SK-N-SH (cell line): ENCODE measurements at regions not wholly inside any gene's neighbourhood (a gene's known extent, or its start where the extent isn't known, plus 50 kb on each side); places are given as distances from the start of the nearest gene placed in this dataset.

ENCODE experiments used
- CTCF ChIA-PET: fragments of 300-600, 350-600 bp; formaldehyde crosslinking; extraction: SDS; loops from one replicate; lab custom pipeline; 2021; lab: Yijun Ruan, JAX
- POLR2A ChIA-PET: fragments of 350-600 bp; sonication (Branson Sonifier 250); formaldehyde crosslinking; extraction: SDS; loops from one replicate; lab custom pipeline; 2020; ENCODE audit warnings: antibody characterized with exemption, inconsistent platforms; lab: Yijun Ruan, JAX
- DNase-seq: peaks from one replicate; pipeline ENCODE4 v3.0.0; 2012
- H2AFZ ChIP-seq: fragments of 200-600 bp; sonication (generic); 2 replicates; pipeline ENCODE4 v1.8.1; 2016; ENCODE audit warnings: antibody characterized with exemption, mild to moderate bottlenecking, low read depth
- H3F3A ChIP-seq: fragments of 200-600 bp; sonication (generic); replicated peaks from 2 replicates; pipeline ENCODE3; 2016; ENCODE audit warnings: antibody characterized with exemption, mild to moderate bottlenecking; ENCODE audit not compliant: insufficient read depth
- H3K27ac ChIP-seq, 2 experiments: fragments of 200-500 bp in 1 of 2; fragments of 200-600 bp in 1 of 2; sonication (Bioruptor generic) in 1 of 2; sonication (generic), shearing (Covaris generic) in 1 of 2; 2 replicates each; pipeline versions ENCODE4 v1.5.1 to v1.6.1; 2014 to 2016; ENCODE audit warnings: low read depth in 2 of 2, inconsistent platforms in 1 of 2, low read length in 1 of 2, mild to moderate bottlenecking in 1 of 2, mixed read lengths in 1 of 2
- H3K27me3 ChIP-seq: fragments of 200-600 bp; sonication (generic), shearing (Covaris generic); 2 replicates; pipeline ENCODE4 v1.6.1; 2016; ENCODE audit warnings: mixed run types; ENCODE audit not compliant: insufficient read depth
- H3K36me3 ChIP-seq, 2 experiments: fragments of 200-500 bp in 1 of 2; fragments of 200-600 bp in 1 of 2; sonication (Bioruptor generic) in 1 of 2; sonication (generic) in 1 of 2; replicated peaks in 1 of 2; 2 replicates each; pipeline versions ENCODE3 to v1.5.1; 2014 to 2016; ENCODE audit warnings: low read length in 1 of 2, mild to moderate bottlenecking in 1 of 2; ENCODE audit not compliant: insufficient read depth in 2 of 2, control insufficient read depth in 1 of 2
- H3K4me1 ChIP-seq, 2 experiments: fragments of 200-500 bp in 1 of 2; fragments of 200-600 bp in 1 of 2; sonication (Bioruptor generic) in 1 of 2; sonication (generic), shearing (Covaris generic) in 1 of 2; 2 replicates each; pipeline versions ENCODE4 v1.5.1 to v1.6.1; 2014 to 2016; ENCODE audit warnings: low read depth in 1 of 2, low read length in 1 of 2, mixed run types in 1 of 2; ENCODE audit not compliant: insufficient read depth in 2 of 2, control insufficient read depth in 1 of 2
- H3K4me2 ChIP-seq: fragments of 200-600 bp; sonication (generic), shearing (Covaris generic); 2 replicates; pipeline ENCODE4 v1.6.1; 2017; ENCODE audit warnings: mixed run types
- H3K4me3 ChIP-seq, 2 experiments: fragments of 200-500 bp in 1 of 2; fragments of 200-600 bp in 1 of 2; sonication (Bioruptor generic) in 1 of 2; sonication (generic), shearing (Covaris generic) in 1 of 2; 2 replicates each; pipeline versions ENCODE4 v1.5.1 to v1.8.1; 2014 to 2016; ENCODE audit warnings: low read depth in 2 of 2, inconsistent platforms in 1 of 2, low read length in 1 of 2, mild to moderate bottlenecking in 1 of 2, mixed read lengths in 1 of 2, moderate library complexity in 1 of 2
- H3K79me2 ChIP-seq: fragments of 200-600 bp; sonication (generic); 2 replicates; pipeline ENCODE4 v1.8.1; 2017; ENCODE audit warnings: mild to moderate bottlenecking; ENCODE audit not compliant: insufficient read depth
- H3K9ac ChIP-seq: fragments of 200-600 bp; sonication (generic); 2 replicates; pipeline ENCODE4 v1.6.1; 2017; ENCODE audit warnings: mixed run types
- H3K9me2 ChIP-seq: fragments of 200-600 bp; sonication (generic); 2 replicates; pipeline ENCODE4 v1.6.1; 2017; ENCODE audit warnings: mixed run types
- H3K9me3 ChIP-seq: fragments of 200-600 bp; sonication (generic); 2 replicates; pipeline ENCODE4 v1.6.1; 2017; ENCODE audit warnings: mixed run types, mild to moderate bottlenecking, moderate library complexity
- H4K20me1 ChIP-seq: fragments of 200-600 bp; sonication (generic); 2 replicates; pipeline ENCODE4 v1.6.1; 2017; ENCODE audit warnings: mild to moderate bottlenecking, mixed run types; ENCODE audit not compliant: insufficient read depth
- CHD2 ChIP-seq: fragments of 150-350 bp; IDR thresholded peaks from 2 replicates; pipeline ENCODE4 v1.6.1; 2018; ENCODE audit warnings: low read length; ENCODE audit not compliant: partially characterized antibody
- CTCF ChIP-seq: fragments of 200-600 bp; sonication (generic); IDR thresholded peaks from 2 replicates; pipeline ENCODE4 v1.6.1; 2017; ENCODE audit warnings: antibody characterized with exemption, mild to moderate bottlenecking, moderate library complexity
- EP300 ChIP-seq, 2 experiments: IDR thresholded peaks; 2 replicates each; pipeline versions ENCODE4 v1.4.0 to v1.6.1; 2012; ENCODE audit warnings: borderline replicate concordance in 1 of 2, low read depth in 1 of 2, low read length in 1 of 2
- EZH2phosphoT487 ChIP-seq: fragments of 200-600 bp; sonication (generic); IDR thresholded peaks from 2 replicates; pipeline ENCODE4 v1.6.1; 2017; ENCODE audit warnings: low read depth, mixed run types, mild to moderate bottlenecking, antibody characterized with exemption, moderate library complexity, borderline replicate concordance
- FOXJ3 ChIP-seq: sonication (generic); formaldehyde crosslinking; IDR thresholded peaks from 2 replicates; pipeline ENCODE4 v1.5.1; 2020; ENCODE audit warnings: mild to moderate bottlenecking, missing genetic modification reagents
- FOXM1 ChIP-seq: IDR thresholded peaks from 2 replicates; pipeline ENCODE4 v1.4.0; 2012; ENCODE audit warnings: low read depth, mild to moderate bottlenecking
- GABPA ChIP-seq: IDR thresholded peaks from 2 replicates; pipeline ENCODE4 v1.4.0; 2012; ENCODE audit warnings: low read depth, mild to moderate bottlenecking
- MEF2A ChIP-seq: IDR thresholded peaks from 2 replicates; pipeline ENCODE4 v1.4.0; 2012; ENCODE audit warnings: low read depth, borderline replicate concordance
- MXI1 ChIP-seq: IDR thresholded peaks from 2 replicates; pipeline ENCODE4 v1.6.1; 2012; ENCODE audit warnings: mild to moderate bottlenecking, low read depth, low read length, improper control_type of control experiment
- NFIC ChIP-seq: IDR thresholded peaks from 2 replicates; pipeline ENCODE4 v1.4.0; 2012; ENCODE audit warnings: borderline replicate concordance
- NRF1 ChIP-seq: IDR thresholded peaks from 2 replicates; pipeline ENCODE4 v1.6.1; 2012; ENCODE audit warnings: low read depth, mild to moderate bottlenecking, low read length
- PBX3 ChIP-seq: IDR thresholded peaks from 2 replicates; pipeline ENCODE4; 2012
- POLR2AphosphoS5 ChIP-seq: IDR thresholded peaks from 2 replicates; pipeline ENCODE4 v1.6.1; 2012; ENCODE audit warnings: low read depth, low read length
- RAD21 ChIP-seq: IDR thresholded peaks from 2 replicates; pipeline ENCODE4 v1.6.1; 2012; ENCODE audit warnings: mild to moderate bottlenecking, low read length
- RCOR1 ChIP-seq: fragments of 150-350 bp; IDR thresholded peaks from 2 replicates; pipeline ENCODE4 v1.6.1; 2017; ENCODE audit warnings: antibody characterized with exemption, low read length
- REST ChIP-seq: IDR thresholded peaks from 2 replicates; pipeline ENCODE4 v1.6.1; 2012; ENCODE audit warnings: mild to moderate bottlenecking, low read depth, low read length, moderate library complexity
- RFX5 ChIP-seq: IDR thresholded peaks from 2 replicates; pipeline ENCODE4 v1.6.1; 2012; ENCODE audit warnings: mild to moderate bottlenecking, improper control_type of control experiment, low read length
- TCF12 ChIP-seq: IDR thresholded peaks from 2 replicates; pipeline ENCODE4 v1.4.0; 2012
- USF2 ChIP-seq: fragments of 150-350 bp; IDR thresholded peaks from 2 replicates; pipeline ENCODE4 v1.6.1; 2017; ENCODE audit warnings: antibody characterized with exemption, low read length, low read depth, borderline replicate concordance
- YY1 ChIP-seq: IDR thresholded peaks from 2 replicates; pipeline ENCODE4 v1.4.0; 2012; ENCODE audit warnings: low read depth, mild to moderate bottlenecking
- ZBTB33 ChIP-seq: IDR thresholded peaks from 2 replicates; pipeline ENCODE4 v1.4.0; 2012; ENCODE audit warnings: low read depth, borderline replicate concordance
- WGBS: methylation state at CpG from one replicate; pipeline ENCODE4 v1.1.6; 2017; ENCODE audit warnings: low lambda C conversion rate; 5-methylcytosine and 5-hydroxymethylcytosine counted together

GRCh38 chr2:5121642-5122041 is 570.5 kb upstream of the SOX11 start (continued):
- TF ChIP-seq REST (no peak), MXI1 (peak; percentile 50; the same call in 1 of the 2 replicates), PBX3 (no peak), YY1 (no peak), CTCF (no peak), POLR2AphosphoS5 (no peak), GABPA (no peak), FOXJ3 (CRISPR knock-in tag) (0 out of 2 replicates have a peak, but pooled peaks have one; percentile 31), EZH2phosphoT487 (no peak), RFX5 (no peak), MEF2A (no peak), TCF12 (no peak), RCOR1 (no peak), CHD2 (no peak)
- TF ChIP-seq, all 33 proteins: peak for 6

GRCh38 chr2:5123582-5124196 is 568.5 kb upstream of the SOX11 start:
- Histone ChIP-seq H3K4me3 (no peak overlapping the region), H3K27me3 (no peaks in the 10 kb centered on the region), H3K27ac (no peak overlapping the region), H4K20me1 (no peaks in the 10 kb centered on the region), H3F3A (no peaks in the 10 kb centered on the region), H3K9me3 (0 out of 2 replicates have a peak, but pooled peaks cover 4% of the 10 kb centered on the region), H2AFZ (no peak overlapping the region), H3K4me2 (no peak overlapping the region), H3K79me2 (no peaks in the 10 kb centered on the region), H3K36me3 (no peaks in the 10 kb centered on the region), H3K9me2 (no peaks in the 10 kb centered on the region), H3K9ac (no peak overlapping the region), H3K4me1 (peaks cover 0 to 16% of the 10 kb centered on the region in 2 experiments; a peak in 2 of 4 replicates)
- WGBS, result 19% methylated on average over 4 of the region's 4 CpGs
- ChIA-PET CTCF (interaction anchor here (0.7 to 3.5 kb wide), 3 partner anchors 11 to 1159 kb away, joined by 3 to 14 read pairs (median 5); no protein-coding TSS in a partner anchor), POLR2A (no interaction called here)
- DNase-seq, result no peak
- TF ChIP-seq NRF1 (no peak), NFIC (no peak), YY1 (no peak), USF2 (no peak), RFX5 (no peak), ZBTB33 (no peak), RCOR1 (peak; percentile 72; the same call in 1 of the 2 replicates), FOXM1 (no peak), FOXJ3 (CRISPR knock-in tag) (0 out of 2 replicates have a peak, but pooled peaks have one; percentile 22), EP300 (IDR thresholded peaks at IDR 0.05; ENCODE audit: borderline replicate concordance in 1 of 2, low read depth in 1 of 2, low read length in 1 of 2) (peak in 1 of 2 experiments; percentile 71; a peak in 2 of 4 replicates), RAD21 (peak; percentile 3; the same call in 1 of the 2 replicates)
